BE2C (cell line): ENCODE measurements at regions not wholly inside any gene's neighbourhood (a gene's known extent, or its start where the extent isn't known, plus 50 kb on each side); places are given as distances from the start of the nearest gene placed in this dataset.
A peak's percentile ranks its signal among the peaks of the same experiment; 100 is the strongest.
"Not testable (repeated sequence)": the region's sequence is repeated elsewhere in the genome, so short reads cannot be mapped to it uniquely, and the experiment has no call there.

Experiments used
- DNase-seq: peaks from one replicate; pipeline ENCODE4 v3.0.0-alpha.2; 2020
- H3K27me3 ChIP-seq: fragments of 250-450 bp; sonication (Bioruptor Pico); 2 replicates; pipeline ENCODE4 v1.5.1; 2020; ENCODE audit warnings: mild to moderate bottlenecking
- H3K36me3 ChIP-seq: fragments of 250-450 bp; sonication (Bioruptor Pico); 2 replicates; pipeline ENCODE4 v1.5.1; 2020; ENCODE audit warnings: mild to moderate bottlenecking
- H3K4me1 ChIP-seq: fragments of 250-450 bp; sonication (Bioruptor Pico); 2 replicates; pipeline ENCODE4 v1.5.1; 2020
- H3K4me3 ChIP-seq: 2 replicates; pipeline ENCODE4 v1.5.1; 2011; ENCODE audit warnings: low read depth, low read length
- H3K9me3 ChIP-seq: fragments of 250-450 bp; sonication (Bioruptor Pico); 2 replicates; pipeline ENCODE4 v1.5.1; 2020
- TF ChIP-seq, protein P1 (sequence below): IDR thresholded peaks from 2 replicates; pipeline ENCODE4 v1.5.1; 2012; ENCODE audit warnings: mild to moderate bottlenecking, low read depth, low read length

GRCh38 chr13:24968416-24968815 is 127.5 kb upstream of the PABPC3 start:
- TF ChIP-seq, protein P1, sequence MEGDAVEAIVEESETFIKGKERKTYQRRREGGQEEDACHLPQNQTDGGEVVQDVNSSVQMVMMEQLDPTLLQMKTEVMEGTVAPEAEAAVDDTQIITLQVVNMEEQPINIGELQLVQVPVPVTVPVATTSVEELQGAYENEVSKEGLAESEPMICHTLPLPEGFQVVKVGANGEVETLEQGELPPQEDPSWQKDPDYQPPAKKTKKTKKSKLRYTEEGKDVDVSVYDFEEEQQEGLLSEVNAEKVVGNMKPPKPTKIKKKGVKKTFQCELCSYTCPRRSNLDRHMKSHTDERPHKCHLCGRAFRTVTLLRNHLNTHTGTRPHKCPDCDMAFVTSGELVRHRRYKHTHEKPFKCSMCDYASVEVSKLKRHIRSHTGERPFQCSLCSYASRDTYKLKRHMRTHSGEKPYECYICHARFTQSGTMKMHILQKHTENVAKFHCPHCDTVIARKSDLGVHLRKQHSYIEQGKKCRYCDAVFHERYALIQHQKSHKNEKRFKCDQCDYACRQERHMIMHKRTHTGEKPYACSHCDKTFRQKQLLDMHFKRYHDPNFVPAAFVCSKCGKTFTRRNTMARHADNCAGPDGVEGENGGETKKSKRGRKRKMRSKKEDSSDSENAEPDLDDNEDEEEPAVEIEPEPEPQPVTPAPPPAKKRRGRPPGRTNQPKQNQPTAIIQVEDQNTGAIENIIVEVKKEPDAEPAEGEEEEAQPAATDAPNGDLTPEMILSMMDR, result peak; percentile 57
- H3K9me3 ChIP-seq, H3K36me3 ChIP-seq, H3K27me3 ChIP-seq, H3K4me1 ChIP-seq: not testable (repeated sequence)
- DNase-seq, result peak; percentile 16
- H3K4me3 ChIP-seq, result peak overlapping the region; percentile 43

GRCh38 chr13:24973102-24973501 is 122.8 kb upstream of the PABPC3 start:
- not testable (repeated sequence) for H3K4me1 ChIP-seq, H3K9me3 ChIP-seq

GRCh38 chr13:24981181-24981803 is 114.6 kb upstream of the PABPC3 start:
- H3K9me3 ChIP-seq, H3K4me1 ChIP-seq, H3K4me3 ChIP-seq, H3K27me3 ChIP-seq, DNase-seq, H3K36me3 ChIP-seq: not testable (repeated sequence)

More at GRCh38 chr13:24973102-24973501, 122.8 kb upstream of the PABPC3 start:
- not testable (repeated sequence) for H3K4me3 ChIP-seq, H3K27me3 ChIP-seq, DNase-seq, H3K36me3 ChIP-seq

DNA sequence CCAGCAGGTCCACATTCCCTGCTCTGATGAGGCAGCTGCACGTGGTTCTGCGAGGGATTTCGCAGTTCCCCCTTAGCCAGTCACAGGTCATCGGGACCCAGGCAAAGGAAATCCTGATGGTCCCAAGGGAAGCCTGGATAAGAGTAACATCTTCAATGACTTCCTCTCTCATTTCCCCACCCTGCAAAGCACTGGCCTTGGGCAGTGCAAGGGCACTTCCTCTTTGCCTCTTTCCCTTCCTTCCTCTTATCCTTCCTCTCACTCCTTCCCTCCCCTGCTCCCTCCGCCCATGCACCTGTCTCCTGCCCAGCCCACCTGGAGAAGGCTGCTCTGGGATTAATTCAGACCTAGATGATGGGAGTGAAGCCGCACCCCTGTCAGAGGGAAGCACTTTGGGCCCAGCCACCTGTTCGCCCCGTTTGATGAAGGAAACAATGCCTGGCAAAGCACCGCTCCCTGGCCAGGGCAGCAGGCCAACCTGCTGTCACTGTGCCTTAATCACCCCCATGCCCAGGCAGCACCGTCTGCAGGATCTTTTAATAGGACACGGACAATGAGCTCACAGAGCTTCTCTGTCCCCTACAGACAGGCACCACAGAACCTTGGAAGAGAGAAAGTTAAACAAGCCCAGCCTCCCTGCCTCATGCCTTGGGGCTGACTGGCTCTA is 113.5 kb upstream of the PABPC3 start:
- Histone ChIP-seq H3K4me1 (no peaks in the 10 kb centered on the region), H3K4me3 (no peak overlapping the region), H3K36me3 (no peaks in the 10 kb centered on the region), H3K27me3 (no peaks in the 10 kb centered on the region; the same call in 1 of the 2 replicates), H3K9me3 (no peaks in the 10 kb centered on the region)
- DNase-seq, result no peak
- TF ChIP-seq, protein P1, result no peak

DNA sequence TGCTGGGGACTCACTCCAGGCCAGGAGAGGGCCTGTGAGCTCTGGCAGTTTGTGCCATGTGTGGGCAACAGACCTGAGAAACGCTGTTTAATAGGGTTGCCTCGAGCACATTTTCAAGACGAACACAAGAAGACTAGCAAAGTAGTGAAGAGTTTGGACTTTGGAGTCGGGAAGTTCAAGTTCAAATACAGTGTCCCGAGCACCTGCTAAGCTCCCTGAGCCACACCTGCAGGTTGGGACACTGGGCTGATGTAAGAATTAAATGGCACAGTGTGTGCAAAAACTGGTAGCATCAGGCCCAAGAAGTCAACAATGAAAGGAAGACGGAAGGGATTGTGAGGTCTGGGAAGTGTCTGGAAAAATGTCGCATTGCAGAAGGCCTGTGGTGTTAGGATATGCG is 112.8 kb upstream of the PABPC3 start:
- Histone ChIP-seq H3K9me3 (no peaks in the 10 kb centered on the region), H3K36me3 (no peaks in the 10 kb centered on the region), H3K27me3 (peaks cover 3% of the 10 kb centered on the region), H3K4me1 (no peaks in the 10 kb centered on the region), H3K4me3 (no peak overlapping the region)
- no peak for DNase-seq
- TF ChIP-seq, protein P1, result no peak

DNA sequence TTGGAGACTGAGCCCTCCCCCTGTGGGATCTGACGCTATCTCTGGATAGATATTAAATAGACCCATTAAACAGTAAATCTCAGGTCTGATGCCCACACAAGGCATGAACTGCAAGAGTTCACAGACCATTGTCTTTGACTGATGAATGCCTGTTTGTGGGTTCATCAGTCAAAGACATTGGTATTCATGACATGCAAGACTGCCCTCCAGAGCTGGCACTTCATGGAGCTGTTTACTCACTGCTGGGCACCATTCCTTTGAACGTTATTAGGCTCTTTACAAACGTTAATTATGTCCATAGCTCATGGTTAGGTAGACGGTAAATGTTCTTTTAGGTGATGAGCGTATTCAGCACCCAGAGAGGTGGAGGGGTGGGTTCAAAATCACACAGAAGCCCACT is 111.8 kb upstream of the PABPC3 start:
- Histone ChIP-seq H3K4me3 (no peak overlapping the region), H3K36me3 (no peaks in the 10 kb centered on the region), H3K9me3 (no peaks in the 10 kb centered on the region), H3K27me3 (peaks cover 13% of the 10 kb centered on the region), H3K4me1 (no peaks in the 10 kb centered on the region)
- TF ChIP-seq, protein P1, result no peak
- DNase-seq, result no peak

- TF ChIP-seq, protein P1, result no peak
- Histone ChIP-seq H3K36me3 (no peaks in the 10 kb centered on the region), H3K4me1 (no peaks in the 10 kb centered on the region), H3K27me3 (peaks cover 18% of the 10 kb centered on the region), H3K9me3 (no peaks in the 10 kb centered on the region), H3K4me3 (no peak overlapping the region)
- no peak for DNase-seq
Measured at GRCh38 chr13:24985107-24985506, 110.8 kb upstream of the PABPC3 start.
